DND-41 (cell line): ENCODE measurements at regions not wholly inside any gene's neighbourhood (a gene's known extent, or its start where the extent isn't known, plus 50 kb on each side); places are given as distances from the start of the nearest gene placed in this dataset.

Experiments
- ATAC-seq: fragments of 200-7000 bp; cut with Tn5 transposase; 3 replicates; pipeline ENCODE4 v1.9.1; 2021; ENCODE audit warnings: low read depth; ENCODE audit not compliant: insufficient read depth
- DNase-seq: peaks from one replicate; pipeline ENCODE4 v3.0.0-alpha.2; 2020
- H2AFZ ChIP-seq: 2 replicates; pipeline ENCODE4 v1.6.0; 2012; ENCODE audit warnings: low read depth, low read length
- H3K27ac ChIP-seq: 2 replicates; pipeline ENCODE4 v1.5.1; 2012; ENCODE audit warnings: low read length, inconsistent platforms
- H3K27me3 ChIP-seq: fragments of 200-600 bp; sonication (generic); 2 replicates; pipeline ENCODE4 v1.6.0; 2012; ENCODE audit warnings: low read length, mild to moderate bottlenecking, inconsistent platforms; ENCODE audit not compliant: insufficient read depth, poor library complexity
- H3K36me3 ChIP-seq: 2 replicates; pipeline ENCODE4 v1.5.1; 2012; ENCODE audit warnings: low read length, inconsistent platforms; ENCODE audit not compliant: insufficient read depth
- H3K4me1 ChIP-seq: 2 replicates; pipeline ENCODE4 v1.5.1; 2012; ENCODE audit warnings: mild to moderate bottlenecking, low read length; ENCODE audit not compliant: insufficient read depth
- H3K4me2 ChIP-seq: 2 replicates; pipeline ENCODE4 v1.6.0; 2012; ENCODE audit warnings: mild to moderate bottlenecking, moderate library complexity, low read length, inconsistent platforms; ENCODE audit not compliant: insufficient read depth
- H3K4me3 ChIP-seq, 2 experiments: fragments of 200-600 bp in 1 of 2; shearing (Covaris generic) in 1 of 2; 2 replicates each; pipeline ENCODE4 v1.5.1; 2012 to 2016; ENCODE audit warnings: inconsistent platforms in 2 of 2, low read length in 2 of 2, mild to moderate bottlenecking in 2 of 2, low read depth in 1 of 2, moderate library complexity in 1 of 2
- H3K79me2 ChIP-seq: 2 replicates; pipeline ENCODE4 v1.6.0; 2012; ENCODE audit warnings: low read length, inconsistent platforms; ENCODE audit not compliant: insufficient read depth
- H3K9ac ChIP-seq: 2 replicates; pipeline ENCODE4 v1.6.0; 2012; ENCODE audit warnings: low read depth, mild to moderate bottlenecking, inconsistent platforms, low read length, moderate library complexity
- H3K9me3 ChIP-seq: 2 replicates; pipeline ENCODE4 v1.5.1; 2012; ENCODE audit warnings: low read length, moderate library complexity, mild to moderate bottlenecking, inconsistent platforms; ENCODE audit not compliant: insufficient read depth, severe bottlenecking
- H4K20me1 ChIP-seq: 2 replicates; pipeline ENCODE4 v1.6.0; 2012; ENCODE audit warnings: low read length; ENCODE audit not compliant: insufficient read depth
- EZH2 ChIP-seq: IDR thresholded peaks from 3 replicates; pipeline ENCODE4 v1.6.1; 2012; ENCODE audit warnings: borderline replicate concordance, low read depth, mild to moderate bottlenecking, moderate library complexity, low read length, inconsistent platforms; ENCODE audit not compliant: severe bottlenecking
- TF ChIP-seq, protein P1 (sequence below): IDR thresholded peaks from 2 replicates; pipeline ENCODE4 v1.5.1; 2012; ENCODE audit warnings: borderline replicate concordance, low read length, moderate library complexity, mild to moderate bottlenecking; ENCODE audit not compliant: poor library complexity, severe bottlenecking; ENCODE audit errors: extremely low read depth

DNA sequence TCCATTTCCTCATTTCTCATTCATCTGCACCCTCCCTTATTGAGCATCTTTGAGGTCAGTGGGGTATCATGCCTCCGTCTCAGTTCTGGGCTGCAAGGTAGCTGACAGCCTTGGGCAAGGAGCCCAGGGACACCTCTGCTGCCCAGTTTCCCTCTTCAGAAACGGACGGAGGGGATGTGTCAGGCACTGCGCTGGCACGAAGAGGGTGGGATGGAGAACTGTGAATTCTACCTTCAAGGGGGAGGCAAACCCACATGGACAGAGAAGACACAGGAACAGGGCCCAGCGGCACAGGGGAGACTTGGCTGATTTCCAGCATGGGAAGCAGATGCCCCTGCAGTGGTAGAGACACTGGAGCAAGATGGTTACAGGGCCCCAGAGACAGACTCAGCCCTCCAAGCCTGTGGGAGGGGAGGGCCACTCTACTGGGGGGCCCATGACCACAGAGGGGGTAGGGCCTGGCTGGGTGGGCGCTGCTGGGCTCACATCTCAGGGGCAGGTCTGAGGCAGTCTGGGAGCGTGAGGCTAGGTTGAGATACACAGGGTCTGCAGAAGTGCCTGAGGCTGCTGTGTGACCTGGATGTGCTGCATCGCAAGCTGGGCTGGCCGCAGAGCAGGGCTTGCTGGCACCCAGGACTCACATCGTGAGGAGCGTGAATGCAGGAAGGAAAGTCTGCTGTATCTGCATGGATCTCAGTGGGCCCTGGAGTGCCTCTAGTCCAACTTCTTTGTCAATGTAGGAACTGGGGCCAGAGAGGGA is 92.3 kb downstream of the HS1BP3 start:
- no peak overlapping the region for H2AFZ ChIP-seq
- no peak overlapping the region for H3K4me2 ChIP-seq
- H3K79me2 ChIP-seq: no peaks in the 10 kb centered on the region
- no peak overlapping the region for H3K4me3 ChIP-seq
- no peak overlapping the region for H3K9ac ChIP-seq
- H3K27ac ChIP-seq: no peak overlapping the region
- DNase-seq (no peak), ATAC-seq (no peak)
- no peaks in the 10 kb centered on the region for H3K9me3 ChIP-seq
- H3K36me3 ChIP-seq: no peaks in the 10 kb centered on the region
- TF ChIP-seq, protein P1, sequence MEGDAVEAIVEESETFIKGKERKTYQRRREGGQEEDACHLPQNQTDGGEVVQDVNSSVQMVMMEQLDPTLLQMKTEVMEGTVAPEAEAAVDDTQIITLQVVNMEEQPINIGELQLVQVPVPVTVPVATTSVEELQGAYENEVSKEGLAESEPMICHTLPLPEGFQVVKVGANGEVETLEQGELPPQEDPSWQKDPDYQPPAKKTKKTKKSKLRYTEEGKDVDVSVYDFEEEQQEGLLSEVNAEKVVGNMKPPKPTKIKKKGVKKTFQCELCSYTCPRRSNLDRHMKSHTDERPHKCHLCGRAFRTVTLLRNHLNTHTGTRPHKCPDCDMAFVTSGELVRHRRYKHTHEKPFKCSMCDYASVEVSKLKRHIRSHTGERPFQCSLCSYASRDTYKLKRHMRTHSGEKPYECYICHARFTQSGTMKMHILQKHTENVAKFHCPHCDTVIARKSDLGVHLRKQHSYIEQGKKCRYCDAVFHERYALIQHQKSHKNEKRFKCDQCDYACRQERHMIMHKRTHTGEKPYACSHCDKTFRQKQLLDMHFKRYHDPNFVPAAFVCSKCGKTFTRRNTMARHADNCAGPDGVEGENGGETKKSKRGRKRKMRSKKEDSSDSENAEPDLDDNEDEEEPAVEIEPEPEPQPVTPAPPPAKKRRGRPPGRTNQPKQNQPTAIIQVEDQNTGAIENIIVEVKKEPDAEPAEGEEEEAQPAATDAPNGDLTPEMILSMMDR: no peak
- no peak for TF ChIP-seq EZH2
- no peaks in the 10 kb centered on the region for H4K20me1 ChIP-seq
- no peaks in the 10 kb centered on the region for H3K4me1 ChIP-seq
- H3K27me3 ChIP-seq: peaks cover 1% of the 10 kb centered on the region

DNA sequence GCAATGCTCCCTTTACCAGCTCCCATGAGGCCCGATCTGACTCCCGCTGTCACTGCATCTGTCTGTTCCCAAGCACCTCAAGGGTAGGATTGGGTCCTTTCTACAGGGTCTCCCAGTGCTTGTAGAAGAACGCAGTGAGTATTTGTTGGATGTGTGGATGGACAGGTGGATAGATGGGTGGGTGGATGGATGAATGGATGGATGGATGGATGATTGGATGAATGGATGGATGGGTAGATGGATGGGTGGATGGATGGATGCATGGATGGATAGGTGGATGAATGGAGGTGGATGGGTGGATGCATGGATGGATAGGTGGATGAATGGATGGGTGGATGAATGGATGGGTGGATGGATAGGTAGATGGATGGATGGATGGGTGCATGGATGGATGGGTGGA is 91.6 kb downstream of the HS1BP3 start:
- Histone ChIP-seq H3K9ac (no peak overlapping the region), H3K4me3 (no peak overlapping the region)

DNA sequence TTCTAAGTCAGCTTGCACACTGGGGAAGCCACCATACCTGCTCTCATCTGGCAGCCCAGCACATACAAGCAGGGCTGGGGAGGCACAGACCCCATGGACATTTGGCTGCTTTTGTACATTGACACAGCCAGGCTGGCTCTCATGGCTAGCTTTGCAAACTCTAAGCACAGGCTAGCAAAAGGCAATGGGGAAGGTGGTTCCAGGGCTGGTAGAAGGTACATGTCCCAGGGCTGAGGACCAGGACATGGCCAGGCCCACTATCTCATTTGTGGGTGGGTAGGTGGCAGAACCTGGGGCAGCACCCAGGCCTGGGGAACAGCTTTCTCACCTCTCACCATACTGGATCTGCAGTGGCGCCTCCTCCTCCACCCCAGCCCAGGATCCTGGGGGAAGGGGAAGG is 90.9 kb downstream of the HS1BP3 start:
- no peak overlapping the region for H3K27ac ChIP-seq
- H2AFZ ChIP-seq: no peak overlapping the region
- H4K20me1 ChIP-seq: no peaks in the 10 kb centered on the region
- DNase-seq (no peak), ATAC-seq (no peak)
- H3K9me3 ChIP-seq: no peaks in the 10 kb centered on the region
- H3K4me2 ChIP-seq: no peak overlapping the region
- TF ChIP-seq, protein P1: no peak
- no peak for TF ChIP-seq EZH2
- H3K9ac ChIP-seq: no peak overlapping the region
- no peaks in the 10 kb centered on the region for H3K36me3 ChIP-seq
- H3K79me2 ChIP-seq: no peaks in the 10 kb centered on the region
- no peak overlapping the region for H3K4me3 ChIP-seq
- no peaks in the 10 kb centered on the region for H3K4me1 ChIP-seq
- H3K27me3 ChIP-seq: no peaks in the 10 kb centered on the region

More for the DNA sequence above, 91.6 kb downstream of the HS1BP3 start:
- Histone ChIP-seq H3K4me2 (no peak overlapping the region), H4K20me1 (no peaks in the 10 kb centered on the region), H3K27me3 (no peaks in the 10 kb centered on the region), H3K79me2 (no peaks in the 10 kb centered on the region), H2AFZ (no peak overlapping the region), H3K4me1 (no peaks in the 10 kb centered on the region), H3K9me3 (no peaks in the 10 kb centered on the region), H3K27ac (no peak overlapping the region), H3K36me3 (no peaks in the 10 kb centered on the region)
- TF ChIP-seq EZH2: no peak
- TF ChIP-seq, protein P1: no peak
- DNase-seq (no peak), ATAC-seq (no peak)
